Endothelial cell of umbilical vein (primary cell): ENCODE measurements at regions not wholly inside any gene's neighbourhood (a gene's known extent, or its start where the extent isn't known, plus 50 kb on each side); places are given as distances from the start of the nearest gene placed in this dataset.
"Not testable (repeated sequence)": the region's sequence is repeated elsewhere in the genome, so short reads cannot be mapped to it uniquely, and the experiment has no call there.

Experiments
- BruUV-seq: library from RNA; stranded (reverse); fragments of 400-500 nt; replicated peaks from 2 replicates; lab custom pipeline; 2021; lab: Mats Ljungman, UMichigan
- CTCF ChIA-PET: fragments of 300-600, 350-600 bp; sonication (Branson Sonifier 250); formaldehyde crosslinking; loops from one replicate; lab custom pipeline; 2021; ENCODE audit warnings: antibody characterized with exemption, inconsistent platforms; lab: Charles Lee
- POLR2A ChIA-PET: fragments of 300-600, 350-600 bp; sonication (Branson Sonifier 250); formaldehyde crosslinking; loops from one replicate; lab custom pipeline; 2021; ENCODE audit warnings: antibody characterized with exemption, inconsistent platforms; lab: Charles Lee
- DNase-seq: peaks from one replicate; pipeline ENCODE4 v3.0.0-alpha.2; 2011; ENCODE audit warnings: low read depth, low spot score
- FAIRE-seq: peaks from 2 replicates; lab custom pipeline; 2011; peaks lifted over from hg19 to GRCh38; lab: Jason Lieb, UNC
- H2AFZ ChIP-seq: 2 replicates; pipeline ENCODE4 v1.6.0; 2012; ENCODE audit warnings: low read depth, low read length, control low read depth, inconsistent platforms
- H3K27ac ChIP-seq: 2 replicates; pipeline ENCODE4 v1.5.1; 2011; ENCODE audit warnings: low read depth, mild to moderate bottlenecking, control low read depth, low read length, moderate library complexity; ENCODE audit not compliant: insufficient read depth
- H3K27me3 ChIP-seq, 2 experiments: 2 replicates each; pipeline versions ENCODE4 v1.6.0 to v1.6.1; 2011; ENCODE audit warnings: low read length in 2 of 2, mixed read lengths in 1 of 2; ENCODE audit not compliant: control insufficient read depth in 2 of 2, insufficient read depth in 2 of 2
- H3K36me3 ChIP-seq, 2 experiments: 2 replicates in 1 of 2; 3 replicates in 1 of 2; pipeline ENCODE4 v1.5.1; 2011; ENCODE audit warnings: low read length in 2 of 2, mild to moderate bottlenecking in 1 of 2, moderate library complexity in 1 of 2; ENCODE audit not compliant: control insufficient read depth in 2 of 2, insufficient read depth in 2 of 2; ENCODE audit errors: extremely low read depth in 1 of 2
- H3K4me1 ChIP-seq: 3 replicates; pipeline ENCODE4 v1.5.1; 2011; ENCODE audit warnings: mild to moderate bottlenecking, low read length; ENCODE audit not compliant: control insufficient read depth, insufficient read depth; ENCODE audit errors: extremely low read depth
- H3K4me2 ChIP-seq: 2 replicates; pipeline ENCODE4 v1.6.1; 2011; ENCODE audit warnings: low read length, control low read depth, mixed read lengths; ENCODE audit not compliant: insufficient read depth
- H3K4me3 ChIP-seq, 3 experiments: fragments of 200-600 bp in 1 of 3; sonication (generic), shearing (Covaris generic) in 1 of 3; replicated peaks in 1 of 3; 2 replicates each; pipeline ENCODE4 v1.5.1; 2011 to 2016; ENCODE audit warnings: control low read depth in 3 of 3, low read length in 3 of 3, mild to moderate bottlenecking in 2 of 3, inconsistent platforms in 1 of 3, low read depth in 1 of 3, moderate library complexity in 1 of 3; ENCODE audit not compliant: insufficient read depth in 1 of 3
- H3K79me2 ChIP-seq: 2 replicates; pipeline ENCODE4 v1.6.0; 2012; ENCODE audit warnings: low read length, inconsistent platforms; ENCODE audit not compliant: control insufficient read depth, insufficient read depth
- H3K9ac ChIP-seq: replicated peaks from 2 replicates; pipeline ENCODE3; 2011; ENCODE audit warnings: low read length, control low read depth; ENCODE audit not compliant: insufficient read depth; ENCODE audit errors: extremely low read depth
- H3K9me1 ChIP-seq: replicated peaks from 3 replicates; pipeline ENCODE4 v1.6.0; 2011; ENCODE audit warnings: mild to moderate bottlenecking, low read length; ENCODE audit not compliant: control insufficient read depth, insufficient read depth; ENCODE audit errors: extremely low read depth
- H3K9me3 ChIP-seq: replicated peaks from 2 replicates; pipeline ENCODE4 v1.5.1; 2012; ENCODE audit warnings: low read length, inconsistent platforms; ENCODE audit not compliant: control insufficient read depth, insufficient read depth
- H4K20me1 ChIP-seq: replicated peaks from 2 replicates; pipeline ENCODE3; 2011; ENCODE audit warnings: mild to moderate bottlenecking, low read length; ENCODE audit not compliant: control insufficient read depth, insufficient read depth; ENCODE audit errors: extremely low read depth
- CTCF ChIP-seq, 2 donors: IDR thresholded peaks; 1 replicate in 1 of 2; 2 replicates in 1 of 2; pipeline ENCODE4 v1.5.1; 2011; ENCODE audit warnings: low read length in 2 of 2, mild to moderate bottlenecking in 2 of 2, moderate library complexity in 2 of 2, control low read depth in 1 of 2, inconsistent platforms in 1 of 2, low read depth in 1 of 2; ENCODE audit not compliant: insufficient read depth in 1 of 2; ENCODE audit errors: extremely low read depth in 1 of 2
- EZH2 ChIP-seq: IDR thresholded peaks from 2 replicates; pipeline ENCODE4 v1.6.1; 2012; ENCODE audit warnings: borderline replicate concordance, low read depth, mild to moderate bottlenecking, moderate library complexity, low read length, inconsistent platforms; ENCODE audit not compliant: severe bottlenecking
- FOS ChIP-seq: IDR thresholded peaks from 2 replicates; pipeline ENCODE4 v1.6.1; 2011; ENCODE audit warnings: mild to moderate bottlenecking, low read length, moderate library complexity, borderline replicate concordance; ENCODE audit not compliant: insufficient read depth
- MAX ChIP-seq: IDR thresholded peaks from 2 replicates; pipeline ENCODE4 v1.6.1; 2011; ENCODE audit not compliant: insufficient read depth, insufficient read length
- MYC ChIP-seq: IDR thresholded peaks from one replicate; pipeline ENCODE4 v1.6.1; 2011; ENCODE audit warnings: mild to moderate bottlenecking, low read depth, low read length
- POLR2A ChIP-seq: IDR thresholded peaks from 2 replicates; pipeline ENCODE4 v1.6.1; 2012; ENCODE audit warnings: low read depth, mild to moderate bottlenecking, control low read depth, low read length
- POLR2AphosphoS5 ChIP-seq: IDR thresholded peaks from 2 replicates; pipeline ENCODE4 v1.6.1; 2012; ENCODE audit warnings: low read depth, mild to moderate bottlenecking, control low read depth, low read length, moderate library complexity; ENCODE audit not compliant: insufficient read depth
- dilution Hi-C: fragments of 300-500 bp; cut with MboI; formaldehyde crosslinking; loops from one replicate; pipeline ENCODE4 v1.15.0; 2019; ENCODE audit warnings: low sequenced_read_pairs; ENCODE audit not compliant: extremely low pct_ligation_motif_present
- intact Hi-C: fragments of 100-400 bp; cut with micrococcal nuclease; formaldehyde crosslinking; loops from one replicate; pipeline ENCODE4 v1.10.0; 2022

- no peak overlapping the region for H3K4me2 ChIP-seq
- TF ChIP-seq CTCF (IDR thresholded peaks at IDR 0.05; ENCODE audit: extremely low read depth in 1 of 2, insufficient read depth in 1 of 2, low read depth in 1 of 2, low read length in 2 of 2), result no peak
- H3K27me3 ChIP-seq, result no peaks in the 10 kb centered on the region
- no peaks in the 10 kb centered on the region for H3K9me3 ChIP-seq
- CTCF ChIA-PET, result interaction anchor here (1.1 to 1.3 kb wide), 3 partner anchors 8 to 24 kb away, joined by 3 to 4 read pairs (median 3); no protein-coding TSS in a partner anchor
- no peak overlapping the region for H2AFZ ChIP-seq
- H3K9ac ChIP-seq, result no peak overlapping the region
- no peaks in the 10 kb centered on the region for H4K20me1 ChIP-seq
- no peaks in the 10 kb centered on the region for H3K36me3 ChIP-seq
- no peaks in the 10 kb centered on the region for H3K4me1 ChIP-seq
- no peak overlapping the region for H3K4me3 ChIP-seq
- no peak overlapping the region for H3K27ac ChIP-seq
- no TSS peak for BruUV-seq
- DNase-seq (no peak), FAIRE-seq (no peak)
- dilution Hi-C loops (no loop called here), intact Hi-C loops (no loop called here)
- H3K79me2 ChIP-seq, result no peaks in the 10 kb centered on the region
- POLR2A ChIA-PET, result no interaction called here
- H3K9me1 ChIP-seq, result no peaks in the 10 kb centered on the region
Measured at GRCh38 chr2:134008837-134009236, 245.0 kb upstream of the MGAT5 start.

GRCh38 chr2:134009440-134009839 is 244.4 kb upstream of the MGAT5 start:
- intact Hi-C loops (no loop called here), dilution Hi-C loops (no loop called here)
- no peak overlapping the region for H3K27ac ChIP-seq
- H3K4me3 ChIP-seq, result no peak overlapping the region
- H4K20me1 ChIP-seq, result no peaks in the 10 kb centered on the region
- no peak overlapping the region for H2AFZ ChIP-seq
- no peak overlapping the region for H3K9ac ChIP-seq
- no TSS peak for BruUV-seq
- TF ChIP-seq MYC (no peak), MAX (no peak), EZH2 (no peak), FOS (no peak), POLR2AphosphoS5 (no peak), POLR2A (no peak)
- H3K79me2 ChIP-seq, result no peaks in the 10 kb centered on the region
- FAIRE-seq (no peak), DNase-seq (no peak)
- no peak overlapping the region for H3K4me2 ChIP-seq
- H3K9me3 ChIP-seq, result no peaks in the 10 kb centered on the region
- ChIA-PET CTCF (interaction anchor here (1.1 to 1.3 kb wide), 3 partner anchors 9 to 23 kb away, joined by 3 to 4 read pairs (median 3); no protein-coding TSS in a partner anchor), POLR2A (no interaction called here)
- no peaks in the 10 kb centered on the region for H3K9me1 ChIP-seq
- H3K4me1 ChIP-seq, result no peaks in the 10 kb centered on the region
- H3K27me3 ChIP-seq, result no peaks in the 10 kb centered on the region
- H3K36me3 ChIP-seq, result no peaks in the 10 kb centered on the region

- H3K9me1 ChIP-seq, BruUV-seq, DNase-seq, H3K4me1 ChIP-seq, H4K20me1 ChIP-seq, H3K79me2 ChIP-seq, H3K4me2 ChIP-seq, H3K27ac ChIP-seq, CTCF ChIA-PET, POLR2A ChIA-PET, H3K9me3 ChIP-seq, FAIRE-seq, H3K9ac ChIP-seq, intact Hi-C loops, H3K27me3 ChIP-seq, H3K4me3 ChIP-seq, H3K36me3 ChIP-seq, dilution Hi-C loops, H2AFZ ChIP-seq: not testable (repeated sequence)
Measured at GRCh38 chr2:134009906-134010305, 244.0 kb upstream of the MGAT5 start.
